ENCODE measurements at regions not wholly inside any gene's neighbourhood (a gene's known extent, or its start where the extent isn't known, plus 50 kb on each side); places are given as distances from the start of the nearest gene placed in this dataset.
"Not testable (repeated sequence)": the region's sequence is repeated elsewhere in the genome, so short reads cannot be mapped to it uniquely, and the experiment has no call there.

- H3K4me3 ChIP-seq = no peak overlapping the region
- no peaks in the 10 kb centered on the region for H3K27me3 ChIP-seq (ENCODE audit: insufficient read depth in 3 of 3, low read length in 2 of 3)
- no peak for DNase-seq
- H3K27ac ChIP-seq = no peak overlapping the region
- intact Hi-C loops (cut with DNase I) = no loop called here
- no peaks in the 10 kb centered on the region for H3K4me1 ChIP-seq
- H3K9me3 ChIP-seq = no peaks in the 10 kb centered on the region
- H3K36me3 ChIP-seq (ENCODE audit: insufficient read depth in 1 of 2, low read depth in 1 of 2) = no peaks in the 10 kb centered on the region
- ATAC-seq = no peak
- 91 to 95% (median 95%) methylated on average over 3 of the region's 3 CpGs for WGBS, 3 donors
- TF ChIP-seq CTCF (IDR thresholded peaks at IDR 0.05) = no peak
Observed at GRCh38 chr6:15938107-15938506, 190.8 kb upstream of the MYLIP start.

GRCh38 chr6:15937602-15938001, 191.3 kb upstream of the MYLIP start:
- Histone ChIP-seq H3K4me3 (no peak overlapping the region), H3K4me1 (no peaks in the 10 kb centered on the region), H3K27me3 (ENCODE audit: insufficient read depth in 3 of 3, low read length in 2 of 3) (no peaks in the 10 kb centered on the region), H3K36me3 (ENCODE audit: insufficient read depth in 1 of 2, low read depth in 1 of 2) (no peaks in the 10 kb centered on the region), H3K9me3 (no peaks in the 10 kb centered on the region), H3K27ac (no peak overlapping the region)
- no peak for TF ChIP-seq CTCF (IDR thresholded peaks at IDR 0.05)
- ATAC-seq (no peak), DNase-seq (no peak)
- 94 to 98% (median 96%) methylated on average over 3 of the region's 3 CpGs for WGBS, 3 donors
- intact Hi-C loops (cut with DNase I) = no loop called here

- no peak overlapping the region for H3K27ac ChIP-seq
- no peak for DNase-seq
- no peaks in the 10 kb centered on the region for H3K9me3 ChIP-seq
- intact Hi-C loops (cut with DNase I) = no loop called here
- 76 to 84% (median 79%) methylated on average over 1 of the region's 1 CpG for WGBS, 3 donors
- no peak overlapping the region for H3K4me3 ChIP-seq
- H3K27me3 ChIP-seq (ENCODE audit: insufficient read depth in 3 of 3, low read length in 2 of 3) = no peaks in the 10 kb centered on the region
- ATAC-seq = no peak
- H3K36me3 ChIP-seq (ENCODE audit: insufficient read depth in 1 of 2, low read depth in 1 of 2) = no peaks in the 10 kb centered on the region
- no peaks in the 10 kb centered on the region for H3K4me1 ChIP-seq
- TF ChIP-seq CTCF (IDR thresholded peaks at IDR 0.05) = no peak
Observed at GRCh38 chr6:15936503-15936902, 192.4 kb upstream of the MYLIP start.

GRCh38 chr6:15935661-15936060, 193.2 kb upstream of the MYLIP start:
- H3K27me3 ChIP-seq (ENCODE audit: insufficient read depth in 3 of 3, low read length in 2 of 3) = no peaks in the 10 kb centered on the region
- DNase-seq (no peak), ATAC-seq (no peak)
- 86 to 92% (median 92%) methylated on average over 1 of the region's 1 CpG for WGBS, 3 donors
- no peaks in the 10 kb centered on the region for H3K36me3 ChIP-seq (ENCODE audit: insufficient read depth in 1 of 2, low read depth in 1 of 2)
- no peaks in the 10 kb centered on the region for H3K9me3 ChIP-seq
- TF ChIP-seq CTCF (IDR thresholded peaks at IDR 0.05) = no peak
- H3K27ac ChIP-seq = no peak overlapping the region
- intact Hi-C loops (cut with DNase I) = no loop called here
- H3K4me1 ChIP-seq = no peaks in the 10 kb centered on the region
- no peak overlapping the region for H3K4me3 ChIP-seq

- H3K9me3 ChIP-seq; intact Hi-C loops (cut with DNase I); ATAC-seq; H3K4me3 ChIP-seq; H3K4me1 ChIP-seq; H3K27me3 ChIP-seq (ENCODE audit: insufficient read depth in 3 of 3, low read length in 2 of 3); H3K36me3 ChIP-seq (ENCODE audit: insufficient read depth in 1 of 2, low read depth in 1 of 2); DNase-seq; H3K27ac ChIP-seq: not testable (repeated sequence)
- WGBS, 3 donors = 83 to 94% (median 92%) methylated on average over 6 of the region's 6 CpGs
Observed at GRCh38 chr6:15931697-15932096, 197.2 kb upstream of the MYLIP start.
